SW480 (cell line): ENCODE measurements at regions not wholly inside any gene's neighbourhood (a gene's known extent, or its start where the extent isn't known, plus 50 kb on each side); places are given as distances from the start of the nearest gene placed in this dataset.

Source experiments
- DNase-seq: peaks from one replicate; pipeline ENCODE4 v3.0.0-alpha.2; 2016; ENCODE audit warnings: low spot score

- no peak for DNase-seq
These were observed 882.9 kb downstream of the RPA4 start for GRCh38 chrX:97766501-97767095.

DNA sequence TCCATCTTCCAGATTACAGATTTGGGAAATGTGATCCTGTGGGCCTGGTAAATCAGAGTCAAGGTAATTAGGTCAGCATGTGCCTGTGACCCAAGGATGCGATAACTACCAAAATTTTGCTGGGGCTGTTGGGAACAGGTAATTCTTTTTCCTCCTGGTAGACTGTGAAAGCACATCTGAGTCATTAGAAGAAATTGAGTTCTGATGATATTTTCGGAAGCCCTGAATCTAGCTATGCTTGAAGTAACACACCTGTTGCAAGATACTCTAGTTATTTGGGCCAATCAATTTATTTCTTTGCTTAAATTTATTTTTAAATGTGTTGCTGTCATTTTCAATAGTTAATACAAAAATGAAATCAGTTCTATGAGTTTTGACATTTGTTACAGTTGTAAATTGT, 903.6 kb downstream of the RPA4 start:
- DNase-seq: no peak

GRCh38 chrX:97787849-97788248, 904.1 kb downstream of the RPA4 start:
- DNase-seq: no peak

DNA sequence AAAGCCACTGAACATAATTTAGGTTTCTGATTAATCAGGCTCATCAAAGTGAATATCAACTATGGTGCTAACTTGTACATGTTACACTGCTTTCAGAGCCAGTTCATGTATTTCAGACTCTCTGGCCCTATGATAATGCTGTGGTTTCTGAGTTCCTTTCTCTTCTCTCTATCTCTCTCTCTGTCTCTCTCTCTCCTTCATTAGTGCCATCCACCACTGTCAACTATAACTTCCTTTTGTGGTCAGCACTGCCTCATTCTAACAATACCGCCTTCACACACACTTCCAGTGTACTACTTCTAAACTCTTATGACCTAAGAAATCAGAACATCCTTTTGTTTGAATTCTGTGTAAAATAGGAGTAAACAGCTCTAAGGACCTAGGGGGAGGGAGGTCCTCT, 907.1 kb downstream of the RPA4 start:
- no peak for DNase-seq

- peak; percentile 67 for DNase-seq
These were observed 913.4 kb downstream of the RPA4 start for GRCh38 chrX:97797076-97797475.

- no peak for DNase-seq
These were observed 922.5 kb downstream of the RPA4 start for GRCh38 chrX:97806238-97806637.

GRCh38 chrX:97806946-97807345, 923.2 kb downstream of the RPA4 start:
- DNase-seq: no peak

DNA sequence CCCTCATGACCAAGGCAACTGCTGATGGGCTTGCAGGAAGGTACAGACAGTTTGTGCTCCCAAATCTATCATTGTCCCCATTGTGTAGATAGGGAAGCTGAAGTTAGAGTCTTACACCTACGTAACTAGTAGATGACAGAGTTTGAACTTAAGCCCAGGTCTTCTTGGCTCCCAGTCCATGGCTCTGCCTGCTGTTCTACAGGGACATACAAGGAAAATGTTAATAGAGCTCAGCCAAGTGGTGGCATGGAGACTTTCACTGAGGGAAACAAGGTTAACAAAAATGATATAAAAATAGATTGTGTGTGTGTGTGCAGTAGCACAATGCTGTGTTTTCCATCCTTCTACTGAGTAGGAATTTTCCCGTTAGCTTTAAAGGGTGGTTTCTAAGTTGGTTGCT, 936.5 kb downstream of the RPA4 start:
- no peak for DNase-seq

DNA sequence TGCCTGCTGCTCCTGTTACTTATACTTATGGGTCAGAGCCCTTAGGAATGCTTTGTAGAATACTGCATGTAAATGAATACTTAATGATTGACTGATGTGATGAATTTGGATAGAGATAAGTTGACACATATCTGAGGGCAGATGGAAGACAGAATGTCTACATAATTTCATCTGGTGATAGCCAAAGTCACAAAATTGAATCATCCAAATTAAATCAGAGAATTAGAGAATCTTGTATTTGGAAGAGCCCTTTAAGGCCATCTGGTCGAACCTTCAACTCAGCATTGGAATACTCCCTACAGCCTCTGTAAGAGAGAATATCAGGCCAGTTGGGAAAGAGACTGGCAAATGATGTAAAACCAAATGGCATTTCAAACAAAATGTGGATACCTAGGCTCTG, 944.8 kb downstream of the RPA4 start:
- no peak for DNase-seq

DNA sequence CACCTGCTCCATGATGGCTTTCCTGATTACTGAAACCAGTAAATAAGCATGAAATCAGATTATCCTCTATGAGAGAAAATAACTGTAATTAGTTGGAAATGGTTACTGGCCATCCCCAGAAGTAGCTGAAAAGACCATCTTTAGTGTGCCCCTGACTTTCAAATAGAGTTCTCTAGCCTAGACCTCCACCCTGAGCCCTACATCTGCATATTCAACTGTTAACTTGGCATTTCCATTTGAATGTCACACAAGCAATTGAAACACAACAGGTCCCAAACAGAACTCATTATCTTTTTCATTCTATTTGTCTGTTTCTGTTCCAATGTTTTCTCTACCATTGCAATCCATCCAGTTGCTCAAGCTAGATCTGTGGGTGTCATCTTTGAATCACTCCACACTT, 952.3 kb downstream of the RPA4 start:
- no peak for DNase-seq

DNA sequence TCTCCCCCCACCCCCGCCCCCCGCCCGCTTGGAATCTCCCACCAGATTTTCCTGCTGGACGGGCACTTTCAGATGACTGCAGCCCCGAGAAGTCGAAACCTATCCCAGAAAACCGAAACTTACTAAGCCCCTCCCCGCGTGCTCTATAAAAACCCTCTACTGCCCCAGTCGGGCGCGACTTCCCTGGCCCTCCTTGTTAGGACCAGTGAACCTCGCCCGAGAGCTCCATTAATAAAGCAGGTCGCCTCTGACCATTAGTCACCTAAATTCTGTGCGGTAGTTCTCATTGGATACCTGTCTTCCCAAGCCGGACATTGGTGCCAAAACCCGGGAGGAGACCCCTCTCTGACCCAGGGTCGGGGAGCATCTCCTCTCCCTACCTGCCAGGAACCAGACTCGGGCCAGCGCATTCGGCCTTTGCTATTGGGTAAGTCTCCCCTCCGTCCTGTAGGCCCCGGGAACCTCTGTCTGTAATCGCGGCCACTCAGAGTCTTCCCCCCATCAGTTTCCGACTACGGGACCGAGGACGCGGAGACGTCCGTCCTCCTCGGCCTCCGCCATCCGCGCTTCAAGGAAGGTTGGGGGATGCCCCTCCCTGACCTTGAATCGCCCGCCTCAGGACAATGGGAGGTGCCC, 958.0 kb downstream of the RPA4 start:
- DNase-seq: no peak

DNA sequence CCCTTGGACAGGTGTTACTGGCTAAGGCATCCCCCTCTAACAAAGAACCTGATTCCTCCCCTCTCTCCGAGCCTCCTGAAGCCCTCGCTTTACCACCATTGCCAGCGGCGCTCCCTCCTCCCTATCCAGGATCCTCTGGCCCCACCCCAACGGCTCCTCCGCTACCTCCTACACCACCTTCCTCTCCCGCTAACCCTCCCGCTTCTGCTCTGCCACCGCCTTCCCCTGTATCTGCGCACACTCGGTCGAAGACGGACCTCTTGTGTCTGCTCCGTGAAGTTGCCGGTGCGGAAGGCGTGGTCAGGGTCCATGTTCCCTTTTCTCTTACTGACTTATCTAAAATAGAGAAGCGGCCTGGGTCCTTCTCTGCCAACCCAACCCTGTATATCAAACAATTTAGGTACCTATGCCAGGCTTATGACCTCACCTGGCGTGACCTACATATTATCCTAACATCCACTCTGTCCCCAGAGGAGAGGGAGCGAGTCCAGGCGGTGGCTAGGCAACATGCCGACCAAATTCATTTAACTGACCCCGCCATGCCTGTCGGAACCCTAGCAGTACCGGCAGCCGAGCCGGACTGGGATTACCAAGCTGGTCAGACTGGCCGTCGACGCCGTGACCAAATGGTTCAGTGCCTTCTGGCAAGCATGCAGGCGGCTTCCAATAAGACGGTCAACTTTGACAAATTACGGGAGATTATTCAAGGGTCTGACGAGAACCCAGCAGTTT, 958.9 kb downstream of the RPA4 start:
- no peak for DNase-seq

DNA sequence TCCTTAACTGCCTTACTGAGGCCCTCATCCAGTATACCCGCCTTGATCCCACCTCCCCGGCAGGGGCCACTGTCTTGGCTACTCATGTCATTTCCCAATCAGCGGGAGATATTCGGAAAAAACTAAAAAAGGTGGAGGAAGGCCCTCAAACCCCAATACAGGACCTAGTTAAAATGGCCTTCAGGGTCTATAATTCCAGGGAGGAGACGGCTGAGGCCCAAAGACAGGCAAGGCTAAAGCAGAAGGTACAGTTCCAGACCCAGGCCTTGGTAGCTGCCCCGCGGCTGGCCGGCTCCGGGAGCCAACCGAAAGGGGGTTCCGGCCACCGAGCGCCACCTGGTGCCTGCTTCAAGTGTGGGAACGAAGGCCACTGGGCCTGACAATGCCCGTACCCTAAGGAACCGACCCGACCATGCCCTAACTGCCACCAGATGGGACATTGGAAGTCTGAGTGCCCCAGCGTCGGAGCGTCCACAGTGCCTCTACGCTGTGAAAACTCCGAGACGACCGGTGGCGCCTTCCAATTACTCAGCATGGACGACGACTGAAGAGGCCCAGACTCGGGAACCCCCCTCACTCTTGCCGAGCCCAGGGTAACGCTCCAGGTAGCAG, 959.6 kb downstream of the RPA4 start:
- DNase-seq: no peak

GRCh38 chrX:97844161-97844560, 960.5 kb downstream of the RPA4 start:
- no peak for DNase-seq

- no peak for DNase-seq
These were observed 961.2 kb downstream of the RPA4 start for GRCh38 chrX:97844943-97845342.

GRCh38 chrX:97845451-97845850, 961.7 kb downstream of the RPA4 start:
- no peak for DNase-seq

DNA sequence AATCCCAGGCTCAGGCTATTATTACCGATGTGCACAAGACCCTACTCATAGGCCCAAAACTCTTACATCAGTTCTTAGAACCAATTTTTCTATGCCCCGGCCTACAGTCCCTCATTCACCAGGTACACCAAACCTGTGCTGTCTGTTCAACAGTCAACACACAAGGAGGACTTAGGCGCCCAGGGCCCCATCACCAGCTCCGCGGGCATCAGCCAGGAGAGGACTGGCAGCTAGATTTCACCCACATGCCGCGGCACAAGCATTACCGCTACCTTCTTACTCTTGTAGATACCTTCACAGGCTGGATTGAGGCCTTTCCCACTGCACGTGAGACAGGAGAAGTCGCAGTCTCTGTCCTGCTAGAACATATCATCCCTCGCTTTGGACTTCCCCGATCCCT, 962.5 kb downstream of the RPA4 start:
- DNase-seq: no peak

GRCh38 chrX:97846718-97847237, 963.1 kb downstream of the RPA4 start:
- DNase-seq: no peak

- no peak for DNase-seq
These were observed 964.4 kb downstream of the RPA4 start for GRCh38 chrX:97847885-97848679.

DNA sequence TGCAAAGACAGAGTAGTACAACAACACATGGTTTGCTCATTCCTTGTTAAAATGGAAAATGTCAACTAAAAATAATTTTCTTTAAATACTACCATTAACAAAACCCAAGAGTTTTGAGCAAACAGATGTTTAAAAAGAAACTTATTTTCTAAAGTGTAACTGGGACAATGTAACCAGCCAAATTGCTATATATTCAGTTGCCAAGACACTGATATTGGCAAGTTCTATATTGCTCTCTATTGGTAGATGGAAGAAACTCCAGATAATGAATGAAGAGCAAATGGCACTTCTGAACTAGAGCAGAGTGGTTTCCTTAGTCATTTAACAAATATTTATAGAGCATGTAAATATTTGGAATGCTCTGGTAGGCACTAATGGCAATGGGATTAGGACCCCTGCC, 966.2 kb downstream of the RPA4 start:
- no peak for DNase-seq

DNA sequence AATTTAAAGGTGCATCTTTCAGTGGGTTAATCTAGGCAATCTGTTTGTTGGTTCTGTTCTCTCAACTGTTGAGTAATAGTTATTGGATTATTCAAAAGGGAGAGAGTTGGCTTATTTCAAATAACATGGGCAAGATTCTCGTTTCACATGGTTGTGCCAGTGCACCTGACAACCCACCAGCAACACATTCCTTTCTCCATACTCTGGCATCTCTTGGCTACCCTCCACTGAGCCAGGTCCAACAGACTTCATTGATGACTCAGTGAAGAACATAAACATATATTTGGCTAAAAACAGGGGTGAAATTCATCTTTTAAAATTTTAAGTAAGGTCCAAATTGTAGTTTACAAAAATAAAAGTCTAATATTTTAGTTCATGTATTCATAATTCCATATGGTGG, 967.2 kb downstream of the RPA4 start:
- no peak for DNase-seq

- DNase-seq: no peak
These were observed 970.4 kb downstream of the RPA4 start for GRCh38 chrX:97854086-97854485.
